Mucosa of rectum (tissue), 2 donors: ENCODE measurements at regions not wholly inside any gene's neighbourhood (a gene's known extent, or its start where the extent isn't known, plus 50 kb on each side); places are given as distances from the start of the nearest gene placed in this dataset.

Source experiments
- H3K27ac ChIP-seq, 2 donors: one replicate each; pipeline ENCODE4 v1.7.0; 2013; ENCODE audit warnings: inconsistent platforms in 2 of 2, low read depth in 2 of 2, low read length in 2 of 2
- H3K27me3 ChIP-seq, 2 donors: one replicate each; pipeline ENCODE4 v1.7.0; 2013; ENCODE audit warnings: low read length in 2 of 2; ENCODE audit not compliant: control insufficient read depth in 2 of 2, insufficient read depth in 2 of 2
- H3K36me3 ChIP-seq, 2 donors: one replicate each; pipeline ENCODE4 v1.7.0; 2013; ENCODE audit warnings: low read length in 2 of 2; ENCODE audit not compliant: control insufficient read depth in 2 of 2, insufficient read depth in 2 of 2
- H3K4me1 ChIP-seq, 2 donors: one replicate each; pipeline ENCODE4 v1.7.0; 2013; ENCODE audit warnings: low read length in 2 of 2, mild to moderate bottlenecking in 1 of 2; ENCODE audit not compliant: control insufficient read depth in 2 of 2, insufficient read depth in 2 of 2
- H3K4me3 ChIP-seq, 2 donors: one replicate each; pipeline ENCODE4 v1.7.0; 2013; ENCODE audit warnings: low read length in 2 of 2
- H3K9ac ChIP-seq, 2 donors: one replicate each; pipeline ENCODE4 v1.7.0; 2013; ENCODE audit warnings: low read length in 2 of 2, low read depth in 1 of 2, mild to moderate bottlenecking in 1 of 2
- H3K9me3 ChIP-seq, 2 donors: one replicate each; pipeline ENCODE4 v1.7.0; 2013; ENCODE audit warnings: low read length in 2 of 2; ENCODE audit not compliant: control insufficient read depth in 2 of 2
- donor health status: healthy.
- donor health status: Normal muscosa, but diverticular disease.

GRCh38 chr9:29640507-29640906 is 2067.2 kb upstream of the C9orf72 start:
- no peak overlapping the region for H3K9ac ChIP-seq
- no peak overlapping the region for H3K4me3 ChIP-seq
- no peaks in the 10 kb centered on the region for H3K4me1 ChIP-seq
- H3K36me3 ChIP-seq = no peaks in the 10 kb centered on the region
- no peaks in the 10 kb centered on the region for H3K27me3 ChIP-seq
- H3K9me3 ChIP-seq = no peaks in the 10 kb centered on the region
- no peak overlapping the region for H3K27ac ChIP-seq

- H3K4me3 ChIP-seq = no peak overlapping the region
- H3K36me3 ChIP-seq = no peaks in the 10 kb centered on the region
- H3K9me3 ChIP-seq = no peaks in the 10 kb centered on the region
- H3K27ac ChIP-seq = no peak overlapping the region
- H3K9ac ChIP-seq = no peak overlapping the region
- H3K4me1 ChIP-seq = no peaks in the 10 kb centered on the region
- no peaks in the 10 kb centered on the region for H3K27me3 ChIP-seq
These were observed 2071.2 kb upstream of the C9orf72 start for GRCh38 chr9:29644514-29644913.

GRCh38 chr9:29647451-29647850 is 2074.2 kb upstream of the C9orf72 start:
- Histone ChIP-seq H3K9ac (no peak overlapping the region), H3K9me3 (no peaks in the 10 kb centered on the region), H3K36me3 (no peaks in the 10 kb centered on the region), H3K4me3 (no peak overlapping the region), H3K27me3 (no peaks in the 10 kb centered on the region), H3K4me1 (no peaks in the 10 kb centered on the region), H3K27ac (no peak overlapping the region)

- Histone ChIP-seq H3K27me3 (no peaks in the 10 kb centered on the region), H3K27ac (no peak overlapping the region), H3K36me3 (no peaks in the 10 kb centered on the region), H3K9ac (no peak overlapping the region), H3K9me3 (no peaks in the 10 kb centered on the region), H3K4me1 (no peaks in the 10 kb centered on the region), H3K4me3 (no peak overlapping the region)
These were observed 2074.9 kb upstream of the C9orf72 start for GRCh38 chr9:29648132-29648531.

GRCh38 chr9:29648601-29649000 is 2075.3 kb upstream of the C9orf72 start:
- Histone ChIP-seq H3K9ac (no peak overlapping the region), H3K4me1 (no peaks in the 10 kb centered on the region), H3K4me3 (no peak overlapping the region), H3K36me3 (no peaks in the 10 kb centered on the region), H3K9me3 (no peaks in the 10 kb centered on the region), H3K27me3 (no peaks in the 10 kb centered on the region), H3K27ac (no peak overlapping the region)

GRCh38 chr9:29656641-29657406 is 2083.5 kb upstream of the C9orf72 start:
- Histone ChIP-seq H3K4me3 (no peak overlapping the region), H3K27ac (no peak overlapping the region), H3K9me3 (no peaks in the 10 kb centered on the region), H3K27me3 (no peaks in the 10 kb centered on the region), H3K36me3 (no peaks in the 10 kb centered on the region), H3K4me1 (no peaks in the 10 kb centered on the region), H3K9ac (no peak overlapping the region)

- Histone ChIP-seq H3K9ac (no peak overlapping the region), H3K4me3 (no peak overlapping the region)
These were observed 2084.5 kb upstream of the C9orf72 start for GRCh38 chr9:29657821-29658220.

GRCh38 chr9:29659014-29659413 is 2085.7 kb upstream of the C9orf72 start:
- H3K9me3 ChIP-seq = no peaks in the 10 kb centered on the region
- H3K4me1 ChIP-seq = no peaks in the 10 kb centered on the region
- no peak overlapping the region for H3K27ac ChIP-seq
- no peaks in the 10 kb centered on the region for H3K27me3 ChIP-seq
- no peak overlapping the region for H3K4me3 ChIP-seq
- H3K9ac ChIP-seq = no peak overlapping the region
- no peaks in the 10 kb centered on the region for H3K36me3 ChIP-seq

More at GRCh38 chr9:29657821-29658220, 2084.5 kb upstream of the C9orf72 start:
- no peaks in the 10 kb centered on the region for H3K4me1 ChIP-seq
- no peaks in the 10 kb centered on the region for H3K9me3 ChIP-seq
- H3K27me3 ChIP-seq = no peaks in the 10 kb centered on the region
- no peak overlapping the region for H3K27ac ChIP-seq
- no peaks in the 10 kb centered on the region for H3K36me3 ChIP-seq

GRCh38 chr9:29659736-29660135 is 2086.5 kb upstream of the C9orf72 start:
- Histone ChIP-seq H3K9ac (no peak overlapping the region), H3K27me3 (no peaks in the 10 kb centered on the region), H3K9me3 (no peaks in the 10 kb centered on the region), H3K4me1 (no peaks in the 10 kb centered on the region), H3K36me3 (no peaks in the 10 kb centered on the region), H3K4me3 (no peak overlapping the region), H3K27ac (no peak overlapping the region)

GRCh38 chr9:29668732-29669131 is 2095.5 kb upstream of the C9orf72 start:
- Histone ChIP-seq H3K27me3 (no peaks in the 10 kb centered on the region), H3K27ac (no peak overlapping the region), H3K9me3 (no peaks in the 10 kb centered on the region), H3K4me3 (no peak overlapping the region), H3K4me1 (no peaks in the 10 kb centered on the region), H3K9ac (no peak overlapping the region), H3K36me3 (no peaks in the 10 kb centered on the region)
